GM19351 (cell line): ENCODE measurements at regions not wholly inside any gene's neighbourhood (a gene's known extent, or its start where the extent isn't known, plus 50 kb on each side); places are given as distances from the start of the nearest gene placed in this dataset.

ENCODE experiments used
- ATAC-seq: cut with Tn5 transposase; IDR thresholded peaks from one replicate; pipeline ENCODE4 v1.9.1; 2021; ENCODE audit warnings: mild to moderate bottlenecking, moderate library complexity; ENCODE audit not compliant: unreplicated experiment

DNA sequence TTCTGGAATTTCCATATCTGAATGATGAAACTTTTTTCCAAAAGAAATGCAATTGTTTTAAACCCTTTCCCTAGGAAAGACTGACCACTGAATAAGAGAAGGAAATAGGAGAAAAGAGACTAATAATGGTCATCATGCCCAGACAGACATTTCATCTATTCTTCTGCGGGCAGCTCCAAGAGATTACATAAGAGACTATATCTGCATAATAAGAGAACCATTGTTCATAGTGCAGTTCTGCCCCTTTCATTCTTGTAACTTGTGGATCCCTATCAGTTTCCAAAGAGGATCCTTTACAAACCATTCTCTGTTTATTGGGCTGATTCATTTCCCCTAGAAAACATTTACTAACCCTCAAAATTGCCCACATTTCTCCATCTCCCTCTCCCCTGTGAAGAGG is 197.8 kb downstream of the FSCB start:
- ATAC-seq, result no peak

DNA sequence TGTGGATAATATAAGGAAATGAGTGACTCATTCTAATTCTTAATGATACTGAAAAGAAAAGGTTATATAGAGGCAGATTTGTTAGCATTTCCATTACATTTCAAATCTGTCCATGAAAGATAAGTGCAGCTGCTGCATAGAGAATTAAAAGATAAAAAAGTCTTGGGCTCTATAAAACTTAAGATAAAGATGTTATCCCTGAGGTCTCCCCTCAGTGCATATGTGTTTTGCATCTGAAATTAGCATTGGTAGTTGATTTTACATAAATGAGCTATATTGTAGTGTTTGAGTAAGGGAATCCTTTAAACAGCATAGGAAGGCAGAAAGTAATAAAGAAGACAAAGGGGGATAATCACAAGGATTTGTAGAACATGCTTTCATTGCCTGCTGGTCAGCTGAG is 206.2 kb downstream of the FSCB start:
- no peak for ATAC-seq

DNA sequence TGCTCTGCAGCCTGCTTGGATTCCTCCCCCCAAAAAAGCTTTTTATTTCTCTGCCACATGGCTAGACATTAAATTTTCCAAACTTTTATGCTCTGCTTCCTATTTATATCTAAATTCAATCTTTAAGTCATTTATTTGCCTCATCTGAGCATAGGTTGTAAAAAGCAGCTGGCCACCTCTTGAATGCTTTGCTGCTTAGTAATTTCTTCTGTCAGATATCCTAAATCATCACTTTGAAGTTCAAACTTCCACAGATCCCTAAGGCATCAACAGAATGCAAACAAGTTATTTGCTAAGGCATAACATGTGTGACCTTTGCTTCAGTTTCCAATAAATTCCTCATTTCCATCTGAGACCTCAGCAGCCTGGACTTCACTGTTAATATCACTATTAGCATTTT is 209.6 kb downstream of the FSCB start:
- no peak for ATAC-seq

DNA sequence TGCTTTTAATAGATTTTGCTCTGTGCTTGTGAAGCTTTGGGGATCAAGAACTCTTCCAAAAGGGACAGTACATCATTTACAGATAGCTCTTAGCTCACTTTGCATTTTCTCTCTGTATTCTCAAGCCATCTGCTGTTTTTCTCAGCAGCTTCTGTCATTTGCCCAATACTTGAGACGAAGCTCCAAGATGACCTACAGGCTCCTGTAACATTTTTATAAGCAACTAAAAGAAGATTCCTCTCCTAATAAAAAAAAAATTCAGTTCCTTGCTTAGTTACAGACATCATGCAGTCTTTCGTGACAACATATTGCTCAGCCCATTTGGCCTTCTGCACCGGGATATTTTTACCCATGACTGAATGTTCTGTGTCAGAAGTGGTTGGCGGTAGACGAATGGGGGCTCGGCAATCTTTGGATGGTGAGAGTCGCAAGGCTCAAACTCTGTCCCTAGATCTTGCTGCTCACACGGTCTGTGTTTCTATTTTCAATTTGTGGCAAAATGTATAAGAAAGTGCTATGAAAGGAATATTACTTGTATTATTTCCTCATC is 215.6 kb downstream of the FSCB start:
- ATAC-seq, result no peak

DNA sequence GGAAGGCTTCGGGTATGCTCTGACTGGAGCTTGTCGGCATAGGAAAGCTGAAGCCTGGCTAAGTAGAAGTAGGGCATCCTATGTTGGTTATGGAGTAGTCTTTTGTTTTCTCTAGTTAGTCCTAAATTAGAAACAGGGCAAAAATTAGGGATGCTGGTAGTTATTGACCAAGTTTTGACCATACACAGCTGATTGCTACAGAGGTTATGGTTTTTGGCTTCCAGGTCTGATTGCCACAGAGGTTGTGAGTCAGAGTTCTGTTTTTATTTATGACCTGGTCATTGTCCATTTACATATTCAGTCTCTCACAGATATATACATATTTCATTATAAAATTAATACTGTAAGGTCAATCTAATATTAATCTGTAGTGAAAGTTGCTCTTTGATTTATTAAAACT is 219.2 kb downstream of the FSCB start:
- no peak for ATAC-seq

DNA sequence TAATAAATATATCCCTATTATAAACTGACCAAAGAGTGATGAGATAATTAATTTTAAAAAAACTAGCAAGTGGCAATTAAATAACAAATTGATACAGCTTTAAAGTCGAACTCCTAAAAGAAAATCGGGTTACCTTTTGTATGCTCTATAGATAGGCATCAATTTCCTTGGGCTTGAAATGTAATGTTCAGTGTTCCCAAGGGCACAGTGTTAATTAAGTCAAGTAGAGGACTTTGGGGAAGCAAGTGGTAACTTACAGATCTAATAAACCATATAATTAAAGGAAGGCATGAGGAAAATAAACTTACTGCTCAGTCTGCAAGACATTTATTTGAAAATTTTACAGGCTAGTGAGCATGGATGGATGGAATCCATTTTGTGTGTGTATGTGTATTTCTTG is 220.9 kb downstream of the FSCB start:
- ATAC-seq, result no peak

DNA sequence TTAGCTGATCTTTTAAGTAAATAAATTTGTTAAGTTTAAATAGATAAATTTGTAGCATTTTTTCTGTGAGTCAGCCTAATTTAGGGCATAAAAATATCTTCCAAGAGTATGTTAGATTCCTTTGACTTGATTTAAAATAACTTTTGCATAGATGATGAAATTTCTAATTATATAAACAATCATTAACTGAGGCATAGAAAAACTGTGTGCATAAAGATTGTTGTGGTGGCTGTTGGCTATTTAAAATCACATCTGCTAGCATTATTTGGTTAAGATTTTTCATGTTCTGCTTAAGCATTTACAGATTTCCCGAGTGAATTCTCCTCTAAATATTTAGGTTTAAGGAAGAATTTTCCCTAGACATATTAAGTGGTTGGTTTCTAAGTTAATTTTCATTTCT is 223.2 kb downstream of the FSCB start:
- no peak for ATAC-seq

DNA sequence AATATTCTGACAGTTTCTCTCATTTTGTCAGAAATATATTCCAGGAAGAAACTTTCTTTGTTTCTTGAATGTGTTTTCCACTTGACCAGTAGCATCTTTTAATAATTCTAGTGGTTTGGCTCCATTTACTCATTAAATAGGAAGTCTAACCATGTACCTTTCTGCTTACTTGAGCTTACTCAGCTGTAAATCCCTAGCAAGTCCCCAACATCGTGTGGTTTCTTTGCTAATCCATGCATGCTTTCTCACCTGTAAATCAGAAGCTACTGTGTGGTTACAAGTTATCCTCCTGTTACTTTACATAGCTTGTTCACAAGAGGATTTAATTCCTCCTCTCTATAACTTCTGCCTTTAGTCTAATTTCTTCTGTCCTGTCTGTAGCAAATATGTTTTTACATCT is 227.7 kb downstream of the FSCB start:
- ATAC-seq, result no peak

DNA sequence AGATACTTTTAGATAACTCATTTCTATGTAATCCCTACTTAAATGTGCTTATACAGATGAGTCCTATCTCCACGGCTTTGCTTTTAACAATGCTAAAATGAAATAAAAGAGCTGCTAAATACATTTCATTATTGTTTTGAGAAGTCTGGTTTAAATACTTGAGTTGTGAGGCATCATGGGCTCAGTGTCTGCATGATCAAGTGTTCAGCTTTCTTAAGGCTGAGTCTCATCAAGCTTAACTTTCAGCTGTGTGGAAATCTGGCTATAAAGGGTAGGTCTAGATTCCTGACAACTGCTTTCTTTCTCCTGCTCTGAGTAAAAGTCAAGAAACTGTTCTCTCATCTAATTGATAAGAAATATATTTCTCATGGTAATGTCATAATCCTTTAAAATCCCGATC is 235.4 kb downstream of the FSCB start:
- no peak for ATAC-seq

DNA sequence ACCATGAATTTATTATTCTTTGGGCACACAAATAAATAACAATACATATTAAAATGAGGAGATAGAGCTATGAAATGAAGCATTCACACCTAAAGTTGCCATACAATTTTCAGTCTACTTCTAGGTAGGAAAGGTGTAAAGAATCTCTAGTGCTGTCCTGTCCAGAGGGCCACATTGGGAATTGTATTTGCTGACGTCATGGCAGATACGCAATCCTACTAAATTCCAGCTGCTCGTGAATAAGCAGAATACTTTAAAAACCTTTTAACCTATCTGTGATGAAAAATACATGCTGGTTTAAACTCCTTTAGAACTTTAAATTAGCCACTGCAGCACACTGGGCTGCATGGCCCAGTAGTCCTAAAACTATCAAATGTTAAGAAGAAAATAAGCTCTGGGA is 236.1 kb downstream of the FSCB start:
- ATAC-seq, result no peak

DNA sequence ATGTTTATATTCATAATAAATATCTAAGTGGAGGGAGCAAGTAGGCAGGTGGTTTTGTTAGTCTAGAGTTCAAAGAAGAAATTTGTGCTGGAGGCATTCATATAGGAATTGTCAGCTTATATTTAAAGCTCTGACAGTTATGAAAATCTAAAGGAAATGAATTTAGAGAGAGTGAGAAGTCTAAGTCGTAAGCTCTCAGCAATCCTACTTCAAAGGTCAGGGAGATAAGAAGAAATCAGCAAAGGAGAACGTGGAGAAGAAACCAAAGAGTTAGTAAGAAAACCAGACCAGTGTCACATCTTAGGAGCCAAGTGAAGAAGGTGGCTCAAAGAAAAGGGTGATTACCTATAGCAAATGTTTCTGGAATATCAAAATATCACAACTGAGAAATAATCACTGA is 241.8 kb downstream of the FSCB start:
- ATAC-seq, result no peak

DNA sequence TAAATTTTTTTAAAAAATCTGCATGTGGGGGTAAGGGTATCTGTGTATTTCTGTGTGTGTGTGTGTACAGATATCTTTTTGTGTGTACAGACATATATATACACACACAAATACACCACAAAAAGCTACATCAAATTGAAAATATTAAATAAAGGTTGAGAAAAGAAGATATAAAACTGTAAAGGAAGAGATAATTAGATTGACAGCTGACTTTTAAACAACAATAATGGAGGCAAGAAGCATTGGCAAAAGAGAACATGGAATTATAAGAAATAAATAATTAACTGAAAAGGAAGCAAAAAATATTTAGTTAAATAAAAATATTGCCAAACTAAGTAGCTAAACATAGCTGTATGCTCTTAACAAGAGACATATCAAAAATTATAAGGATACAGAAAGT is 291.4 kb downstream of the FSCB start:
- no peak for ATAC-seq

DNA sequence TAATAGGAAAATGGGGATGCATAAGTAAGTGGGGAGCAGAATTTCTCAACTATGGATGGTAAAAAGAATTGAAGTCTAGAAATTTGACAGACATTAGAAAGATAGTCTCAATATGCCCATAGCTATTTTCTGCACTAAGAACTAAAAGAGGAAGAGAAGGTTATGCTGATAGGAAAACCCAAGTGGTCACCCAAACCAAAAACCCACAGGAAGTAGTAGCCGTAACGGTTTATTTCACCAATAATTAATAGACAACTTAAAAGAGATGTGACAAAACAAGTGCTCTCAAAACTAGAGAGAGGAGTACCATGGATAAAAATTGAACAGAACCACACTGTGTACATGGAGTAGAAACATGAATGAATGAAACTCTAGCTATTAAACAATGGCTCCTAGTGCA is 295.4 kb downstream of the FSCB start:
- ATAC-seq, result no peak

DNA sequence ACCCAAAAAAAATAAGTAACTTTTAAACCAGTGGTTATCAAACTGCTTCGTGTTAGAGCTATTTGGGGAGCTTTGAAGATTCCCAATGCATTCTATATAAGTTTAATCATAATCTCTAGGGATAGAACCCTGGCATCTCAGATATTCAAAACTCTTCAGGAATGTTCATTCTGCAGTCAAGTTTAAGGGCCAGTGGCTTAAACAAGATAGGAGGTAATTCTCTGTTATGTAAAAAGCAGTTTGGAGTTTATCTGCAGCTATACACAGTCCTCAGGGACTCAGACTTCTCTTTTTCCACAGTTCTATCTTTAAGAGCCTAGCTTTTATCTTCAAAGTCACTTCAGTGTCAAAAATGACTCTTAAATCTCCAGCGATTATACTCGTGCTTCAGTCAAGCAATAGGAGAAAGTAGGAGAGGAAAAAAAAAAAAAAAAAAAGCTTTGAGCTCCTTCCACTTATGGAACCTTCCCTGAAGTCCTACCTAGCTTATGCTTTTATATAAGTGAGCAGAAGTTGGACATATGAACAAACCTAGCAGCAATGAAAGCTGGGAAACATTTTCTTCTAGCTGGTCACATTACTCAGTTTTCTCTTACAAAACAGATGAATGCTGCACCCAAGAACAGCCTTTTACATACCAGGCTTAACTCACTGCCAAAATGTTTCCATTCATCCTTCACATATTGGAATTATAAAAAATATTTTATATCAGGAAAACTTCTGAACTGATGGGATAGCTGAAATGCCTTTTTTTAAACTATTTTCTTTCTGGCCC is 302.8 kb downstream of the FSCB start:
- ATAC-seq, result no peak

DNA sequence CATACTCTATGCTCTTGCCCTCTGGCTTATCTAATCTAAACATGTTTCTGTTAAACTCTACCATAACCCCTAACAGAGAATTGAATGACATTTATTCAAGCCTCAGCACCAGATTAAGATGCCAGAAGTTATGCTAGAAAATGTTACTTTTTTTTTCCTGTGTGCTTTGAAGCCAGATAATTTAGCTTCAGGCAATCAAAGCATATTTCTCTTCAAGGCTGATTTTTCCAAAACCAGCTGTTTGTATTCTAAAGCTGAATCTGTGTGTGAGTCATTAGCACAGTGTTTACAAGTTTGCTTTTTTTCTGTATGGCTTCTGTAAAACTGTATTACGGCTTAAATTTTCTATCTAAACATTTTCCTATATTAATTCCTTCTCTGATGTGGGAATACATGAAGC is 326.1 kb downstream of the FSCB start:
- no peak for ATAC-seq

DNA sequence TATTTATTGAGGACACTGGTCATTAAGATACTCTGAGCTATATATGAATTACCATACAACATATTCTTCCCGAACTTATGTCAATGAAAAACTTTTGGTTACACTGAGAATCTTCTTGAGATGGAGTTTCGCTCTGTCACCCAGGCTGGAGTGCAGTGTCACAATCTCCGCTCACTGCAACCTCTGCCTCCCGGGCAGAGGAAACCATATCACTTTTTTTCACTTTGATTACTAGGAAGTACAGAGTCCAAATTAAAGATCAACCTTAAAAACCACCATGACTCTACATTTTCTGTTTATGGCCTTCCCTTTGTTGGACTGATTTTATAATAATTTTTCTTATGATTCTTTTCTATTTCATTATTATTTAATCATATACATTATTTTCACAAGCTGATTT is 336.5 kb downstream of the FSCB start:
- no peak for ATAC-seq

DNA sequence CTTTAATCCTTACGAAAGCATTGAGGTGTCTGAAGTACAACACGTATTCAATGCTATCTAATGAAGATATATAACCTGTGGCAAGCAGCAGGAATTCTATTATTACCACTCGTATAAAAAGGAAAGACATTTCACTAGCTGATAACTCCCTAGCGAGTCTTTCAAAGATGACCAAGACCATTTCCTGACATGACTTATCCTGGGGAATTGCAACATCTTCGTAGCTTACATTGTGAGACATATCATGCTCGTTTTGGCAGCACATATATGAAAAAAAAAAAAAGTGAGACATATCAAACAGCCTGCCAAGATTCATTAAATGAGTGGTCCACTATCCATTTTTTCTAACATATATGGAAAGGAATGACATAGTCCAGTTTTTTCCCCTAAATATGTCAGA is 337.0 kb downstream of the FSCB start:
- no peak for ATAC-seq

DNA sequence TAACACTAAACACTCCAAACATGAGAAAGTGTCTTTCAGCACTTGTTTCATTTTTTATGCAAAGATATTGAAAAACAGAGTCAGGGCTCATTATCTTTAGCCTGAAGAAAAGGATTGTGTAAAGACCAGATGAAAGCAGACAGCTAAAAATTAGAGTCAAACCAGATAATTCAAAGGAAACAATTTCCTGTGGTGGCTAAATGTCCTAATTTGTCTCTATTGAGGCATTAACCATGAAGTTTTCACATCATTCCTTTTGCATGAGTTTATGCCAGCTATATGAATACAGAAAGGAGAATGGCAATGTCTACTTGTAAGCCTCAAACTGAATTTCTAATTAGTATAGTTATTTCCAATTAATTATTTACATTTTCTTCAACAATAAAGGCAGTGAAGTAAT is 338.5 kb downstream of the FSCB start:
- no peak for ATAC-seq

DNA sequence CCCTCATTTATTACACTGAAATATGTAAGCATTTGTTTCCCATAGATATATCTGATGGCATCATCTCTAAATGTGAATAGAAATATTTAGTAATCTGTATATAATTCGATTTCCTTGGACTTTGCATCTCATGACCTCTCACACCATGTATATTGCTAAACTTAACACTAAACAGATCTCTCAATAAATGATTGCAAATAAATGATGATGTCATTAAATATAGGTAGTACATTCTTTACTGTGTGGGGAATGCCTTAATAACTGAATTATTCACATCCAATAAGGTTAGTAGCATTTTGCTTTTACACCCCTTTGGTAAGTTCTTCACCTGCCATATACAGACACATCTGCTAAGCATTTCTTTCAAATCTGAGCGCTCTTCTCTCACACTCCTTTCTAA is 340.5 kb downstream of the FSCB start:
- no peak for ATAC-seq

DNA sequence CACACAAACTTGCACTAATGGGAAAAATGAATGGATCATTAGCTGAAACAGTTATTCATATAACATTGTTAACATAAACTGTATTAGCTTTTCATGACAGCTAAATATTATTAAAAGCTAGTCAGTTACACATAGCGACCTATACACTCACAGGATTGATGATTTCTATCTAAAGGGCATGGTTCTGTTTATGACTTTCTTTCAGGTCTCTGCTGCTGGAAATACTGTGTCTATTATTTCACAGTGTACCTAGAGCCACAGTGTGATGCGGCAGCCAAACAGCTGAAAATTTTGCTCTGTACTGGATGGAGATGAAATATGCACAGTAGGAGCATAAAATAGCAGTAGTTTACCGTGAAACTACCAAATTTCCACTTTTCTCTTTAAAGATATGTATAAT is 341.1 kb downstream of the FSCB start:
- no peak for ATAC-seq

DNA sequence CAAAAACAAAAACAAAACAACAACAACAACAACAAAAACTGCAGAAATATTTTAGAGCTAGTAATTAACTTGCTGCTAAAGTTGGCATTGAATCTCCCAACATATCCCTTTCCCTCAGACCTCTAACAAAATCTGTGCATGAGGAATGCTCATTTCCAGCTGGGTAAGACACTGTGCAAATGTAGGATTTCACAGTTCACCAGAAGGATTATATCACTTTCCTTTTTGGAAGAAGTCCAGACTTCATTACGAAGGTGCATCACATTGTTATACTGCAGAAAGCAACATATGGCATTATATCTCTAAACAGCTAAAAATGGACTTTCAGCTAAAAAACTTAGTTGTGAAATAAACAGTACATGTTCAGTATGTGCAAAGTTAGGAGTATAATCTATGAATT is 341.8 kb downstream of the FSCB start:
- ATAC-seq, result no peak

DNA sequence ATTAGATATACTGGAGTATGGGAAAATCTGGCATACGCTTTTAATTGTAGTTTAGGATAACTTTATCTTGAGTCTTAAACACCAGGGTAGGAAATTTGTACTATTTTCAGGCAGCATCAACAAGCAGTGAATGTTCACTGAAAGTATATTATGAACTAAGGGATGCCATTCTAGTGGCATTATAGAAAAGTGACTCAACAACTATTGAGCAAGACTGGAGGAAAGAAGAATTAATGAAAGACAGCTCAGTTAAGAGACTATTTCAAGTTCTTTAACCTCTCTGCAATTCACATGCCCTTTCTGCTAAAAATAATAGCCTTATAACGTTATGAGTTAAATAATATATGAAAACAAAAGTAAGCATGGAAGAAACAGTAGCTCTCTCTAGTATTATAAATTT is 343.1 kb downstream of the FSCB start:
- no peak for ATAC-seq

DNA sequence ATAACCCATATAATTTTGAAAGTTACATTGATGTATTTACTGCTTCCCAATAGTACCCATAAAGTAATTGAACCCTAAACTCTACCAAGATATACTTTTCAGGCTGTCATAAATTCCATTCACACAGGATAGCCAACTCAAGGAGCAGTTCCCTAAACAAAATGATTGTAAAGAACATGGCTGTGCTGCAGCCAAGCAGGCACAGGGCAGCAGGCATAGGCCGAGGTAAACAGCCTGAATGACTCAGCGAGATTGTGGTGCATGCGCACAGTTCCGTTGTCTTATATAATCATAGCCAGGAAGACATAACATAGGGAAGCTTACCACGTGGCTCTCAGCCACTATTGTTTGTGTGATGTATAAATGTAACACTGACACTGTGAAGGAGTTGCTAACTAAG is 344.9 kb downstream of the FSCB start:
- ATAC-seq, result no peak
